NK-92 treated with Interleukin-12 subunit alpha and Interleukin-12 subunit beta, amount 100 ng/mL, for 24 hours (cell line): ENCODE measurements at regions not wholly inside any gene's neighbourhood (a gene's known extent, or its start where the extent isn't known, plus 50 kb on each side); places are given as distances from the start of the nearest gene placed in this dataset.
"Not testable (repeated sequence)": the region's sequence is repeated elsewhere in the genome, so short reads cannot be mapped to it uniquely, and the experiment has no call there.

ENCODE experiments used
- DNase-seq: peaks from one replicate; lab custom pipeline; 2025; lab: John Stamatoyannopoulos, UW

- DNase-seq = not testable (repeated sequence)
Observed at GRCh38 chr16:88164196-88165039, 213.2 kb downstream of the BANP start.

GRCh38 chr16:88165040-88165544 lies 213.9 kb downstream of the BANP start:
- DNase-seq = not testable (repeated sequence)

GRCh38 chr16:88165683-88166082 lies 214.4 kb downstream of the BANP start:
- DNase-seq = not testable (repeated sequence)

GRCh38 chr16:88166209-88166773 lies 215.1 kb downstream of the BANP start:
- not testable (repeated sequence) for DNase-seq

GRCh38 chr16:88167798-88168556 lies 214.8 kb upstream of the ZNF469 start:
- DNase-seq = not testable (repeated sequence)

- not testable (repeated sequence) for DNase-seq
Observed at GRCh38 chr16:88168557-88168949, 214.2 kb upstream of the ZNF469 start.

- DNase-seq = not testable (repeated sequence)
Observed at GRCh38 chr16:88169136-88169830, 213.5 kb upstream of the ZNF469 start.

- DNase-seq = not testable (repeated sequence)
Observed at GRCh38 chr16:88169831-88170165, 213.0 kb upstream of the ZNF469 start.

- DNase-seq = no peak
Observed at GRCh38 chr16:88170528-88170991, 212.2 kb upstream of the ZNF469 start.

- DNase-seq = not testable (repeated sequence)
Observed at GRCh38 chr16:88171126-88171525, 211.6 kb upstream of the ZNF469 start.

GRCh38 chr16:88176184-88176583 lies 206.6 kb upstream of the ZNF469 start:
- not testable (repeated sequence) for DNase-seq

GRCh38 chr16:88176591-88177180 lies 206.1 kb upstream of the ZNF469 start:
- not testable (repeated sequence) for DNase-seq

GRCh38 chr16:88178251-88178650 lies 204.5 kb upstream of the ZNF469 start:
- not testable (repeated sequence) for DNase-seq

GRCh38 chr16:88178896-88179295 lies 203.9 kb upstream of the ZNF469 start:
- not testable (repeated sequence) for DNase-seq

GRCh38 chr16:88182967-88183881 lies 199.5 kb upstream of the ZNF469 start:
- DNase-seq = not testable (repeated sequence)

- not testable (repeated sequence) for DNase-seq
Observed at GRCh38 chr16:88184053-88184452, 198.7 kb upstream of the ZNF469 start.

GRCh38 chr16:88184566-88185355 lies 198.0 kb upstream of the ZNF469 start:
- not testable (repeated sequence) for DNase-seq

- DNase-seq = not testable (repeated sequence)
Observed at GRCh38 chr16:88185406-88185805, 197.4 kb upstream of the ZNF469 start.
